SH-SY5Y (cell line): ENCODE measurements at regions not wholly inside any gene's neighbourhood (a gene's known extent, or its start where the extent isn't known, plus 50 kb on each side); places are given as distances from the start of the nearest gene placed in this dataset.

ENCODE experiments used
- GATA2 ChIP-seq: IDR thresholded peaks from 2 replicates; pipeline ENCODE4 v1.6.1; 2011; ENCODE audit warnings: mild to moderate bottlenecking, low read depth, low read length
- GATA3 ChIP-seq: IDR thresholded peaks from 2 replicates; pipeline ENCODE4 v1.6.1; 2011; ENCODE audit warnings: low read depth, mild to moderate bottlenecking, low read length, moderate library complexity

GRCh38 chr3:22977042-22977441, 226.1 kb upstream of the UBE2E2 start:
- TF ChIP-seq GATA2, result no peak
- no peak for TF ChIP-seq GATA3

GRCh38 chr3:22977650-22978289, 225.4 kb upstream of the UBE2E2 start:
- TF ChIP-seq GATA3, result no peak
- no peak for TF ChIP-seq GATA2

- TF ChIP-seq GATA2 (no peak), GATA3 (no peak)
Observed at GRCh38 chr3:22979581-22979980, 223.5 kb upstream of the UBE2E2 start.

GRCh38 chr3:22980346-22980745, 222.8 kb upstream of the UBE2E2 start:
- TF ChIP-seq GATA2 (no peak), GATA3 (no peak)

GRCh38 chr3:22981166-22981565, 222.0 kb upstream of the UBE2E2 start:
- TF ChIP-seq GATA3 (no peak), GATA2 (no peak)

GRCh38 chr3:22981861-22982260, 221.3 kb upstream of the UBE2E2 start:
- no peak for TF ChIP-seq GATA2
- no peak for TF ChIP-seq GATA3

- no peak for TF ChIP-seq GATA3
Observed at GRCh38 chr3:22982981-22983587, 220.0 kb upstream of the UBE2E2 start.

- TF ChIP-seq GATA2, result no peak
- TF ChIP-seq GATA3, result no peak
Observed at GRCh38 chr3:22986958-22987357, 216.2 kb upstream of the UBE2E2 start.

GRCh38 chr3:22988566-22988965, 214.6 kb upstream of the UBE2E2 start:
- TF ChIP-seq GATA2 (no peak), GATA3 (no peak)

- TF ChIP-seq GATA2, result no peak
- TF ChIP-seq GATA3, result no peak
Observed at GRCh38 chr3:22989716-22990115, 213.4 kb upstream of the UBE2E2 start.

GRCh38 chr3:22990291-22991200, 212.6 kb upstream of the UBE2E2 start:
- TF ChIP-seq GATA3 (no peak), GATA2 (no peak)

- TF ChIP-seq GATA2, result no peak
- no peak for TF ChIP-seq GATA3
Observed at GRCh38 chr3:22994781-22995180, 208.3 kb upstream of the UBE2E2 start.

GRCh38 chr3:22996920-22997571, 206.1 kb upstream of the UBE2E2 start:
- TF ChIP-seq GATA3, result no peak
- TF ChIP-seq GATA2, result no peak

- TF ChIP-seq GATA3 (no peak), GATA2 (no peak)
Observed at GRCh38 chr3:23000371-23000770, 202.8 kb upstream of the UBE2E2 start.

- TF ChIP-seq GATA2 (no peak), GATA3 (no peak)
Observed at GRCh38 chr3:23002151-23002550, 201.0 kb upstream of the UBE2E2 start.
